GM12878 (cell line): ENCODE measurements at regions not wholly inside any gene's neighbourhood (a gene's known extent, or its start where the extent isn't known, plus 50 kb on each side); places are given as distances from the start of the nearest gene placed in this dataset.

ENCODE experiments used
- BHLHE40 ChIP-seq, 2 experiments: fragments of 450-650 bp in 1 of 2; IDR thresholded peaks; 2 replicates each; pipeline ENCODE4 v1.6.1; 2011 to 2017; ENCODE audit warnings: low read depth in 2 of 2, borderline replicate concordance in 1 of 2, improper control_type of control experiment in 1 of 2, low read length in 1 of 2, mild to moderate bottlenecking in 1 of 2
- CTCF ChIP-seq, 3 experiments: IDR thresholded peaks in 2 of 3; conservative IDR thresholded peaks in 1 of 3; 2 replicates each; pipeline ENCODE4 v1.5.1; 2011; ENCODE audit warnings: low read depth in 3 of 3, low read length in 3 of 3, mild to moderate bottlenecking in 3 of 3, control low read depth in 2 of 3, moderate library complexity in 2 of 3, inconsistent platforms in 1 of 3, mixed read lengths in 1 of 3; ENCODE audit not compliant: control insufficient read depth in 2 of 3, insufficient read depth in 1 of 3; ENCODE audit errors: extremely low read depth in 1 of 3
- HCFC1 ChIP-seq: fragments of 150-350 bp; IDR thresholded peaks from 2 replicates; pipeline ENCODE4 v1.6.1; 2014; ENCODE audit warnings: low read length
- IKZF1 ChIP-seq: fragments of 450-650 bp; conservative IDR thresholded peaks from 2 replicates; pipeline ENCODE4 v1.6.1; 2017; ENCODE audit warnings: antibody characterized with exemption, mild to moderate bottlenecking
- PRDM15 ChIP-seq: fragments of 450-650 bp; formaldehyde crosslinking; IDR thresholded peaks from 2 replicates; pipeline ENCODE4 v1.4.0; 2020; ENCODE audit warnings: mild to moderate bottlenecking, moderate library complexity
- YY1 ChIP-seq: IDR thresholded peaks from 2 replicates; pipeline ENCODE4 v1.6.1; 2011; ENCODE audit warnings: low read depth, mild to moderate bottlenecking, low read length
- TF ChIP-seq, protein P1 (sequence below): fragments of 450-650 bp; IDR thresholded peaks from 2 replicates; pipeline ENCODE4 v1.6.1; 2016; ENCODE audit warnings: mild to moderate bottlenecking

DNA sequence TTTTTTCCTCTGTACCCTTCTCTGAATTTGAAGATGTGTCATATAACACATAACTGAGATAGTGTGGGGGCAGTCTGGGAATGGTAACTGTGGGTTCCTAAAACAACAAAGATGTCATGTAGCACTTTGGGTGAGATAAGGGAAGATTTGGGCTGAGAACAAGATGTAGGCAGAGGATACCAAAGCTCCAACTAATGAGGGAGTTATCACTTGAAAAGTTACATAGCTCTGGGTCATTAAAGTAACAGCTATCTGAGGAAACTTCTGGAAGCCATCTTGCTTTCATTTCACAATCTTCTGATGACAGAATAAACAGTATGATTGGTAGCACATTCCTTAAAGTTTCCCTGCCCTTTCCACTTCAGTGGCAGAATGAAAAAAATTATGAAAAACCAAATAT is 255.4 kb downstream of the TBX18 start:
- TF ChIP-seq IKZF1, result no peak
- TF ChIP-seq HCFC1, result no peak
- TF ChIP-seq, protein P1, sequence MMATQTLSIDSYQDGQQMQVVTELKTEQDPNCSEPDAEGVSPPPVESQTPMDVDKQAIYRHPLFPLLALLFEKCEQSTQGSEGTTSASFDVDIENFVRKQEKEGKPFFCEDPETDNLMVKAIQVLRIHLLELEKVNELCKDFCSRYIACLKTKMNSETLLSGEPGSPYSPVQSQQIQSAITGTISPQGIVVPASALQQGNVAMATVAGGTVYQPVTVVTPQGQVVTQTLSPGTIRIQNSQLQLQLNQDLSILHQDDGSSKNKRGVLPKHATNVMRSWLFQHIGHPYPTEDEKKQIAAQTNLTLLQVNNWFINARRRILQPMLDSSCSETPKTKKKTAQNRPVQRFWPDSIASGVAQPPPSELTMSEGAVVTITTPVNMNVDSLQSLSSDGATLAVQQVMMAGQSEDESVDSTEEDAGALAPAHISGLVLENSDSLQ, result no peak
- no peak for TF ChIP-seq PRDM15 (CRISPR knock-in tag)
- no peak for TF ChIP-seq BHLHE40 (IDR thresholded peaks at IDR 0.05; ENCODE audit: borderline replicate concordance in 1 of 2, low read depth in 2 of 2, low read length in 1 of 2)
- no peak for TF ChIP-seq YY1
- no peak for TF ChIP-seq CTCF (IDR thresholded peaks at IDR 0.05 in 2 of 3, conservative IDR thresholded peaks at IDR 0.05 in 1 of 3; ENCODE audit: control insufficient read depth in 2 of 3, extremely low read depth in 1 of 3, insufficient read depth in 1 of 3, low read depth in 3 of 3, low read length in 3 of 3)
